ENCODE measurements at regions not wholly inside any gene's neighbourhood (a gene's known extent, or its start where the extent isn't known, plus 50 kb on each side); places are given as distances from the start of the nearest gene placed in this dataset.

DNA sequence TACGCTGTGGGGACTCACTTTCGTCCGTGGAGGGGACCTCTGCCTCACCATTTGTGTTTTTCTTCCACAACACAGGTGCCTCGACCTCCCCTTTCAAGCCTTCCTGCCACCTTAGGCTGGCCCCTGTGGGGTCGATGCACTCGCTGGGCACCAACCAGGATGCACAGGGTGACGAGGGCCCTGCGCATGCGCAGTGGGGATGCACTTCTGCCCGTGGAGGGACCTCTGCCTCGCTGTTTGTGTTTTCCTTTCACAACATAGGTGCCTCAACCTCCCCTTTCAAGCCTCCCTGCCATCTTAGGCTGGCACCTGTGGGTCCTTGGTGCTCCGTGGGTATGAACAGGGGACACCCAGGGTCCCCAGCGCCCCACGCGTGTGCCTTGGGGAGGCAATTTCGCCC lies 356.8 kb downstream of the ALG10 start:
- TF ChIP-seq, protein P1, sequence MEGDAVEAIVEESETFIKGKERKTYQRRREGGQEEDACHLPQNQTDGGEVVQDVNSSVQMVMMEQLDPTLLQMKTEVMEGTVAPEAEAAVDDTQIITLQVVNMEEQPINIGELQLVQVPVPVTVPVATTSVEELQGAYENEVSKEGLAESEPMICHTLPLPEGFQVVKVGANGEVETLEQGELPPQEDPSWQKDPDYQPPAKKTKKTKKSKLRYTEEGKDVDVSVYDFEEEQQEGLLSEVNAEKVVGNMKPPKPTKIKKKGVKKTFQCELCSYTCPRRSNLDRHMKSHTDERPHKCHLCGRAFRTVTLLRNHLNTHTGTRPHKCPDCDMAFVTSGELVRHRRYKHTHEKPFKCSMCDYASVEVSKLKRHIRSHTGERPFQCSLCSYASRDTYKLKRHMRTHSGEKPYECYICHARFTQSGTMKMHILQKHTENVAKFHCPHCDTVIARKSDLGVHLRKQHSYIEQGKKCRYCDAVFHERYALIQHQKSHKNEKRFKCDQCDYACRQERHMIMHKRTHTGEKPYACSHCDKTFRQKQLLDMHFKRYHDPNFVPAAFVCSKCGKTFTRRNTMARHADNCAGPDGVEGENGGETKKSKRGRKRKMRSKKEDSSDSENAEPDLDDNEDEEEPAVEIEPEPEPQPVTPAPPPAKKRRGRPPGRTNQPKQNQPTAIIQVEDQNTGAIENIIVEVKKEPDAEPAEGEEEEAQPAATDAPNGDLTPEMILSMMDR (conservative IDR thresholded peaks at IDR 0.05): no peak
- no peak for TF ChIP-seq ZFX (IDR thresholded peaks at IDR 0.05)
- H3K27ac ChIP-seq: no peak overlapping the region

DNA sequence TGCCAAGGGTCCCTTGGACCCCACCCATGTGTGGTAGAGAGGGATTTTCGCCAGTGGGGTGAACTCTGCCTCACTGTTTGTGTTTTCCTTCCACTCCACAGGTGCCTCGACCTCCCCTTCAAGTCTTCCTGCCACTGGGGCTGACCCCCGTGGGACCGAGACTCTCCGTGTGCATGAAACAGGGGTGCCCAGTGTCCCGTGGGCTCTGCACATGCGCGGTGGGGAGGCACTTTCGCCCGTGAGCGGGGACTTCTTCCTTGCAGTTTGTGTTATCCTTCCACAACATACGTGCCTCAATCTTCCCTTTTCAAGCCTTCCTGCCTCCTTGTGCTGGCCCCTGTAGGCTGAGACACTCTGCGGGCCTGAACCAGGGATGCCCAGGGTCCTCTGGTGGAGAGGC lies 362.4 kb downstream of the ALG10 start:
- H3K27ac ChIP-seq: no peak overlapping the region
- TF ChIP-seq, protein P1 (conservative IDR thresholded peaks at IDR 0.05): no peak
- TF ChIP-seq ZFX (IDR thresholded peaks at IDR 0.05): no peak

DNA sequence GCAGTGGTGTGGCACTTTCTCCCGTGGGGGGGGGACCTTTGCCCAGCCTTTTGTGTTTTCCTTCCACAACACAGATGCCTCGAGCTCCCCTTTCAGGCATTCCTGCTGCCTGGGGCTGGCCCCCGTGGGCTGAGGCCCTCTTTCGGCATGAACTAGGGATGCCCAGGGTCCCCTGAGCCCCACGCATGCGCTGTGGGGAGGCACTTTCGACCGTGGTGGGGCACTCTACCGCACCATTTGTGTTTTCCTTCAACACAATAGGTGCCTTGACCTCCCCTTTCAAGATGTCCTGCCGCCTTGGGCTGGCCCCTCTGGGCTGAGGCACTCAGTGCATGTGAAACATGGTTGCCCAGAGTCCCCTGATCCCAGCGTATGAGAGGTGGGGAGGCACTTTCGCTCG lies 363.7 kb downstream of the ALG10 start:
- H3K27ac ChIP-seq: no peak overlapping the region
- TF ChIP-seq, protein P1 (conservative IDR thresholded peaks at IDR 0.05): no peak
- TF ChIP-seq ZFX (IDR thresholded peaks at IDR 0.05): no peak

DNA sequence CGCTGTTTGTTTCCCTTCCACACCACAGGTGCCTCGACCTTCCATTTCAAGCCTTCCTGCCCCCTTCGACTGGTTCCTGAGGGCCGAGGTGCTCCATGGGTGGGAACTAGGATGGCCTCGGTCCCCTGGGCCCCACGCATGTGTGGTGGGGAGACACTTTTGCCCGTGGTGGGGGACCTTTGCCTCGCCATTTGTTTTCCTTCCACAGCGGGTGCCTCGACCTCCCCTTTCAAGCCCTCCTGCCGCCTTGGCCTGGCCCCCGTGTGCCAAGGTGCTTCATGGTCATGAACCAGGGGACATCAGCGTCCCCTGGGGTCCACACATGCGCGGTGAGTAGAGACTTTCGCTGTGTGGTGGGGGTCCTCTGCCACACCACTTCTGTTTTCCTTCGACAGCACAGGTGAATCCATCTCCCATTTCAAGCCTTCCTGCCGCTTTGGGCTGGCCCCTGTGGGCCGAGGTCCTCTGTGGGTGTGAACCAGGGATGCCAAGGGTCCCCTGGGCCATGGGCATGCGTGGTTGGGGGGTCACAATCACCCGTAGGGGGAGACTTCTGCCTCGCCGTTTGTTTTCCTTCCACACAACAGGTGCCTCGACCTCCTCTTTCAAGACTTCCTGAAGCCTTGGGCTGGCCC lies 364.4 kb downstream of the ALG10 start:
- H3K27ac ChIP-seq: no peak overlapping the region
- no peak for TF ChIP-seq ZFX (IDR thresholded peaks at IDR 0.05)
- TF ChIP-seq, protein P1 (conservative IDR thresholded peaks at IDR 0.05): no peak

DNA sequence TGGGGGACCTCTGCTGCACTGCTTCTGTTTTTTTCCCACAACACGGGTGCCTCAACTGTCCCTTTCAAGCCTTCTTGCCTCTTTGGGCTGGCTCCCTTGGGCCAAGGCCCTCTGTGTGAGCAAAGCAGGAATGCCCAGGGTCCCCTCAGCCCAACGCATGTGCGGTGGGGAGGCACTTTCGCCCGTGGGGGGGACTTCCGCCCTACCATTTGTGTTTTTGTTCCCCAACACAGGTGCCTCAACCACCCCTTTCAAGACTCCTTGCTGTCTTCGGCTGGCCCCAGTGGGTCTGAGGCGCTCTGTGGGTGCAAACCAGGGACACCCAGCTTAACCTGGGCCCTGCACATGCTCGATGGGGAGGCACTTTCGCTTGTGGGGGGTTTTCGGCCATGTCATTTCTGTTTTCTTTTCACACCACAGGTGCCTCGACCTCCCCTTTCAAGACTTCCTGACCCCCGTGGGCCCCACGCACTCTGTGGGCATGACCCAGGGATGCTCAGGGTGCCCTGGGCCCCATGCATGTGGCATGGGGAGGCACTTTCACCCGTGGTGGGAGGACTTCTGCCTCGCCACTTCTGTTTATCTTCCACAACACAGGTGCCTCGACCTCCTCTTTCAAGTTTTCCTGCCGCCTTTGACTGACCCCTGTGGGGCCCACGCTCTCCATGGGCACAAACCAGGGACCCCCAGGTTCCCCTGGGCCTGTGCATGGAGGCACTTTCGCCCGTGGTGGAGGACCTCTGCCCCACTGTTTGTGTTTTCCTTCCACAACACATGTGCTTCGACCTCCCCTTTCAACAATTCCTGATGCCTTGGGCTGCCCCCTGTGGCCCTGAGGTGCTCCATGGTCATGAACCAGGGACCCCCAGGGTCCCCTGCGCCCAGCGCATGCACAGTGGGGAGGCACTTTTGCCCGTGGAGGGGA lies 365.7 kb downstream of the ALG10 start:
- TF ChIP-seq, protein P1 (conservative IDR thresholded peaks at IDR 0.05): no peak
- TF ChIP-seq ZFX (IDR thresholded peaks at IDR 0.05): no peak
- no peak overlapping the region for H3K27ac ChIP-seq

DNA sequence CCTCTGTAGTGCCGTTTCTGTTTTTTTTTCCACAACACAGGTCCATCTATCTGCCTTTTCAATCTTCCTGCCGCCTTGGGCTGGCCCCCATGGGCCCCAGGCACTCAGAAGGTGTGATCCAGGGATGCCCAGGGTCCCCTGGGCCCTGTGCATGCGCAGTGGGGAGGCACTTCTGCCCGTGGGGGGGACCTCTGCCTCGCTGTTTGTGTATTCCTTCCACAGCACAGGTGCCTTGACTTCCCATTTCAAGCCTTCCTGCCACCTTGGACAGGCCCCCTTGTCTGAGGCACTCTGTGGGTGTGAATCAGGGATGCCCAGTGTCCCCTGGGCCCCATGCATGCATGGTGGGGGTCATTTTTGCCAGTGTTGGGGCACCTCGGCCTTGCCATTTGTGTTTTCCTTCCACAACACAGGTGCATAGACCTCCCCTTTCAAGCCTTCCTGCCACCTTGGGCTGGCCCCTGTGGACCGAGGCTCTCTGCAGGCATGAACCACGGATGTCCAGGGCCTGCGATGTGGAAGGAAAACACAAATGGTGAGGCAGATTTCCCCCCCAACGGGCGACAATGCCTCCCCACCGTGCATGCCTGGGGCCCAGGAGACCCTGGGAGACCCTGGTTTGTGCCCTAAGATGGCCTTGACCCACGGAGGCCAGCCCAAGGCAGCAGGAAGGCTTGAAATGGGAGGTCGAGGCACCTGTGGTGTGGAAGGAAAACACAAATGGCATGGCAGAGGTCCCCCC lies 366.5 kb downstream of the ALG10 start:
- no peak for TF ChIP-seq ZFX (IDR thresholded peaks at IDR 0.05)
- TF ChIP-seq, protein P1 (conservative IDR thresholded peaks at IDR 0.05): no peak
- H3K27ac ChIP-seq: no peak overlapping the region
